ENCODE measurements at regions not wholly inside any gene's neighbourhood (a gene's known extent, or its start where the extent isn't known, plus 50 kb on each side); places are given as distances from the start of the nearest gene placed in this dataset.
"Not testable (repeated sequence)": the region's sequence is repeated elsewhere in the genome, so short reads cannot be mapped to it uniquely, and the experiment has no call there.

DNA sequence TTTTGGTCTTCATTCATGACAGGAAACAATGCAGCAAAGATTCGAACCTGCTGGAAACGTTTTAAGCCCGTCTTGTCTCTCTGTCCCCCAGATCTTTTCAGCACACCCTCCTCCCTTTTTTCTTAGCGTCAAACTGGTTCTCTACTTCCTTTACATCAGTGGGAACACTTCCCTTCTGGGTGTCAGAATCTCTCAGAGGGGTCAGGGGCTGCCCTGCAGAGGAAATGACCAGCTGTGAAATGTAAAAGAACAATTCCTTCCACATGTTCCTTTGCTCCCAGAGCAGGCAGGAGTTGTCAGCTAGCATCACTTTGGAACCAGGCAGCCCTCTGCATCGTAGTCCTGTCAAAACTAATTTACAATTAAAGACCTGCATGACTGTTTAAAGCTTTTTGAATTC is 619.0 kb downstream of the TFAP2A start:
- no peak for DNase-seq

DNA sequence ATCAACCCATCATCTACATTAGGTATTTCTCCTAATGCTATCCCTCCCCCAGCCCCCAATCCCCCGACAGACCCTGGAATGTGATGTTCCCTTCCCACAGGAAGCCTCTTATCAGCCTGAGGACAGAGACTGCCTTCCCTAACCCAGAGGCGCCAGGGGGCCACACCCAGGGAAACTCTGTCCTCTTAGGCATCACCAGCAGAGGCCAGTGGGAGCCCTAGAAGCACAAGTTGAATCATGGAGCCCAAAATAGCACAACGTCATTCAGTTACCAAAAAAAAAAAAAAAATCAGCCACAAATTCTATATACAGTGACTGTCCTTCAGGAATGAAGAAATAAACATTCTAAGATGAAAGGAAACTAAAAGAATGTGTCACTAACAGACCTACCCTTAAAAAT is 625.7 kb downstream of the TFAP2A start:
- no peak for DNase-seq

DNA sequence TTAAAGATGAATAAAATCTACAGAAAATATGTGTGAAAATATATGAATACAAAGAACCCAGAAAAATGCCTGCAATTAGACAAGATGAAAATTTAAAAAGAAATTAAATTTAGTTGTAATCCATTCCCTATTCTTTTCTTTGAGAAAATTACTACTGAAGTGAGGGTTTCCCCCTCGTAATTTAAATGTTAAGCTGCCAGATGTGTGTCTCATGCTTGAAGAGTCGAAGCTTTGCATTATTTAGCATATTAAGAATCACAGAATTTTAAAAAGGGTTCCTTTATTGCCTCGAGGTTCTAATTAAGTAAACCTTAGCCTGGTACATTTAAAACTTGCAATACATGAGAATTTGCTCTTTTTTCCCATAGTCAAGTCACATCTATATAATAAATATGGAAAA is 630.1 kb downstream of the TFAP2A start:
- no peak for DNase-seq

GRCh38 chr6:9783567-9783966 is 631.3 kb downstream of the TFAP2A start:
- no peak for DNase-seq

DNA sequence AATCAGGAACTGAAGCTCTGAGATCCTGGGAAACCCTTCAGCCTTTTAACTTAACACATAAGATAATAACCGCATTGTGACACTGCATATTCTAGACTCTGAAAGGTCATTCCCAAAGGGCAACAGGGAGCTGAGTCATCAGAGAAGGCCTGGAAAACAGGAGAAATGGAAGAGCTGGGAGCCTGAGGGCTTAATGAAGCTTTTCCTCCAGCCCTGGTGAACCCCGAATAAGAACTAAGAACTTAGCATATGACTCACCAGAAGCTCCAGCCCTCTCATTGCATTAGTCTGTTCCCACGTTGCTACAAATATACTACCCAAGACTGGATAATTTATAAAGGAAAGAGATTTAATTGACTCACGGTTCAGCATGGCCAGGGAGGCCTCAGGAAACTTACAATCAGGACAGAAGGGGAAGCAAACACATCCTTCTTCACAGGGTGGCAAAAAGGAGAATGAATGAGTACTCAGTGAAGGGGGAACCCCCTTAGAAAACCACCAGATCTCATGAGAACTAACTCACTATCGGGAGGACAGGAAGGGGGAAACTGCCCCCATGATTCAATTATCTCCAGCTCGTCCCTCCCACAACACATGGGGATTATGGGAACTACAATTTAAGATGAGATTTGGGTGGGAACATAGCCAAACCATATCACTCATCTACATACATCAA is 648.5 kb downstream of the TFAP2A start:
- no peak for DNase-seq

DNA sequence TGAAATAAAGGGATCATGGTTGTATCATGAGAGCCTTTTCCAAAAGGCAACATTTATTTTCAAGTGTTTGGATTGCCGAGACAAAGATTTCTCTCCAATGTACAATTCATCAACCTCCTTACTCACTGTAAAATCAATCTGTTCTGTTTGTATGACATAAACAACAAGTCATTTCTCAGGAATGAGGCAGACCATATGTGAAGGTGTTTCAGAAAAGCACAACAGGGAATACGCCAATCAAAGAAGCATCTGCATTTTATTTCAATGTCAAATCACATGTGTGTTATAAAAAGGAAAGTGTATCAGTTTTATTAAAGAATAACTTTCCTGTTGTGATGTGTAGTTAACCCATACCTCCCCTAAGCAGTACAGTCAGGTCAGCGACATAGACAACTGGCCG is 653.7 kb downstream of the TFAP2A start:
- no peak for DNase-seq

DNA sequence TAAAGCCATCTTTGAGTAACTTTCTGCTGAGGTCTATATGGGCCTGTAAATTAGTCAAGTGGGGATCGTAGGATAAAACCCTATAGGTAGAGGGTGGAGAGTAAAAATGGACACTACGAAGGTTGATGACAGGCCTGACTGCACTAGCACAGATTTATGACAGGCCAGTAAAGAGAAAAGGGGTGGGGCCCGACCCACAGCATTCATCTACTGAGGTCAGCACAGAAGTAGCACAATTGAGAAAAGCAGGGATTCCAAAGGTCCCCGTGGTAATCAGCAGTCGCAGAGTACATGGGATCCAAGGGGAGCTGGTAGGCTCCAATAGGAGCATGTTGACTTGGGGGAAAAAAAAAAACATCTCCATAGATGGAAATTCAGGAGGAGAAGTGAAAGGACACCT is 660.4 kb downstream of the TFAP2A start:
- DNase-seq = no peak

- no peak for DNase-seq
Observed at GRCh38 chr6:9745966-9746365, 668.9 kb downstream of the TFAP2A start.

DNA sequence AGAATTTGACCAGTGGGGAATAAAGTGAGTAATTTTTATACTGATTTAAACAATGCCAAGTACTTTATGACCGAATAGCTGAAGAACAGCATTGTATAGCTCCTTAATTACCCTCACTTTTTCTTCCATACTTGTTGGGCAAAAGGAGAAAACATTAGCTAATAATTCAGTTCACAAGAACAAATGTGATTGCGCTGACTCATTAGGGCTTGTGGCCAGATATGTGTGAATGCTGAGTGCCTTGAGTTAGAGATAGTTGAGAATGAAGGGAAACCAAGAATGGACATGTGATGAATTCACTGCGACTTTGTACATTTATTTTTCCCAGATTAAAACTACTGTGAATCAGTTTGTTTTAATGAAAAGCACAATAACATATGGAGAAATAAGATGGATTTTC is 669.4 kb downstream of the TFAP2A start:
- no peak for DNase-seq

GRCh38 chr6:9744119-9744518 is 670.8 kb downstream of the TFAP2A start:
- DNase-seq = no peak

DNA sequence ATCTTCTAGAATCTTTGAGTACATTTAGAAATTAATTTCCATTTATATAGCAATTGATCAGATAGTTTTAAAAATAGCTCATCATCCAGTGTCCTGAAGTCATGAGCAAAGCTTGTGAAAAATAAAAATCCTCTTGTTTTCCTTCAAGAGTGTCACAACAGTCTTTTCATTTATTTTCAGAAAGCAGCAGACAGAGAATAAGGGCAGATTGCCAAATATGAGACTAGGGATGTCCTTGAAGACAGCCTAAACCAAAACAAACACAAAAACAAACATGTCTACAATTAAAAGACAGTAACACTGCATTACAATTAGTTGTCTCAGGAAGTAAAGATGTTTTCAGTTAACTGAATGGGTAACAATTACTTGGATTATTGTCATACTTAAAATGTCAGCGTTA is 682.8 kb downstream of the TFAP2A start:
- DNase-seq = no peak

- not testable (repeated sequence) for DNase-seq
Observed at GRCh38 chr6:9725776-9726175, 689.1 kb downstream of the TFAP2A start.

GRCh38 chr6:9717568-9717967 is 697.3 kb downstream of the TFAP2A start:
- no peak for DNase-seq

GRCh38 chr6:9711365-9711764 is 703.5 kb downstream of the TFAP2A start:
- DNase-seq = no peak

DNA sequence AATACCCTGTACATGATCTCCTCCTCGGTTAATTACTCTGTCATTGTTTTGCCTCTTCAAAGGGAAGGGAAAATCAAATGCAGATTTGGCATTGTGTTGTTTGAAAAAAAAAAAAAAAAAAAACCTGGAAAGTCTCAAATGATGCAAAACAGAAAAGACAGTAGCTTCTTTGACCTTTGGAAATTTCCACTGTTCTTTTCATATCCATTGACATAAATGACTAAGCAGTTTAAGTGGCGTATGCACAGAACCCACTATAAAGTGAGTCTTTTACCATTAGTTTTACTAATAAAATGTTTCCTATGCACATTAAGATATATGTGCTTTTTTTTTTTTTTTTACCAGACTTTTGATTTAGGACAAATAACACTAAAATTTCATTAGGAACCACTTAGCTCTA is 704.3 kb downstream of the TFAP2A start:
- no peak for DNase-seq

GRCh38 chr6:9708600-9708999 is 706.3 kb downstream of the TFAP2A start:
- no peak for DNase-seq

- no peak for DNase-seq
Observed at GRCh38 chr6:9704989-9705388, 709.9 kb downstream of the TFAP2A start.

- no peak for DNase-seq
Observed at GRCh38 chr6:9702914-9703313, 712.0 kb downstream of the TFAP2A start.

DNA sequence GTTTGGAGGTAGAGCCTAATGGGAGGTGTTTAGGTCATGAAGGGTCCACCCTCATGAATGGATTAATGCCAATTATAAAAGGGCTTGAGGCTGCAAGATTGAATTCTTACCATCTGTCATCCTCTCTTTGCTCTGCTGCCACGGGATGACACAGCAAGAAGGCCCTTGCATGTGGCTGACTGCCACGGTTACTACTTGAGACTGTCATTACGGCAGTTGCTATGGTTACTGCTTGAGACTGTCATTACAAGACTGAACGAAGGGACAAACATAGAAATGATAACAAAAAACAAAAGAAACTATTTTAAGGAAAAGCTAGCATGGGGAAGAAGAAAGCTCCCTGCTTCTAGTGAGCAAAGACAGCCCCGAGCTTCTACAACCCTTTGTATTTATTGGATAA is 715.0 kb downstream of the TFAP2A start:
- DNase-seq = no peak

DNA sequence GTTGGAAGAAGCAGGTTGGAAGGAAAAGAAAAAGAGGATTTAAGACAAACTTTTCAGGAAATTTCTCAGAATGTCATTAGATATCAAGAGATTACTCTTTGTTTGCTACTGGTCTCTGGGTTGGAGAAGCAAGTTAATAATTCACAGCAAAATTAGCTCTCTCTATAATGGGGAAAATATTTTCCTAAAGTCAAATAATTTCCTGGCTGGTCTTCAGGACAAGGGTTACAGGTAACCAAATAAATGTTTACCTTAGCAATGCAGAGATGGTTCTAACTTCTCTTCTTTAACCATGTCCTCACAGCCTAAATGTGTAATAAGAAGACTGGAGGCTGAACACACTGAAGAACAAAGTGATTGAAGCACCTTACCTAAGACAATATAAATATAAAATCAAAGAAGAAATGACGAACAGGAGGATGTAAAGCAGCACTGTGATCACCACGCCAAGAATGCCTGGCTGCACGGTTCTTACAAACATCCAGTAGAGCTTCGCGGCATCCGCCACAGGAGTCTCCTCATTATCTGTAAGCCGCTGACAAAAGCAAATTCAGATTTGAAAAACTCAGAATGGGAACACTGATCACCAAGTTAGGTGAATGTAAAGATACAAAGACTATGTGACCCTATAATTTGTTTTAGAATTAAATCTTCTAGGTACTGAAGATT is 717.5 kb downstream of the TFAP2A start:
- no peak for DNase-seq

DNA sequence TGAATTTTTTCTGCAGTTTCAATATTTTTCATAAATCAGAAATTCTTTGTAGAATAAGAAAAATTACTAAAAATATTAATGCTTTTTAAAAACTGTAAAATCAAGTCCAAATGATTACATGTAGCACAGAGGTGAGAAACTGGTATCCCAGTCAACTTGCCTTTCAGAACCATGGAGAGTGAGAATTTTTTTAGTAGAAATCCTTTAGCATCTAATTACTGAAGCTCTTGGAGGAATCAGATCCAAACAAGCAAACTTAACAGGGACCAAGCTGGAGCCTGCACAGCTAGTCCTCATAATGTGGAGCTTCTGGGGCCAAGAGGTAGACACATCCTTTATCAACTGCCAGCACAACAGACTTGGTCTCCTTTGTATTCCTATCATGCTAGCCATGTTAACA is 724.5 kb downstream of the TFAP2A start:
- DNase-seq = no peak

DNA sequence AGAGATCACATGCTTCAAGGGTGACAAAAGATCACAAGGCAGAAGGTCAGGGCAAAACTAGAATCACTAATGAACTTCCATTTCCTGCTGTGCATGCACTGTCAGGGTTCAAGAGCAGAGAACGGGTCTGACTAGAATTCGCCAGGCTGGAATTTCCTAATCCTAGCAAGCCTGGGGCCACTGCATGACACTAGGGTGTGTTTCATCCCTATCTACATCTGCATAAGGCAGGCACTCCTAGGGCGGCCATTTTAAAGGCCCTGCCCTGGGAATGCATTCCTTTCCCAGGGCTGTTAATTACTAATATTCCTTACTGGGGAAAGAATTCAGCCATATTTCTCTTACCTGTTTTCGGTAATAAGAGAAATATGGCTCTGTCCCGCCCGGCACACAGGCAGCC is 734.1 kb downstream of the TFAP2A start:
- not testable (repeated sequence) for DNase-seq

- DNase-seq = no peak
Observed at GRCh38 chr6:9675122-9675521, 739.8 kb downstream of the TFAP2A start.

DNA sequence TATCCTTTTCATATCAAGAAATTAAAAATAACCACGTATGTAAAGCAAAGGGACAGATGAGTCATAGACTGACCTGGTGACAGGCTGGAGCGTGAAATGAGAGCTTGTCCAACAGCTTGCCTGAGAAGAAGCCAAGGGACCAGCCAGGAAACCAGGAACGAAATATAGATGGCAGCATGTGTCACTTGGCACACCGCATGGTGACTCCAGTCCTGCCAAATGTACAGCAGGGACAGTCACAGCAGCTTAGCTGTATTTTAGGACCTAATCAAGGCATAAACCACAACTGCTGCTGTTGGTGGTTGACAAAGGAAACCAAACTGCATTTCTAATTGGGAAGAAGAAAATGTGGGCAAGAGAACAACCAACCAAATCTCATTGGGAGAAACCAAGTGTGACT is 755.0 kb downstream of the TFAP2A start:
- no peak for DNase-seq

DNA sequence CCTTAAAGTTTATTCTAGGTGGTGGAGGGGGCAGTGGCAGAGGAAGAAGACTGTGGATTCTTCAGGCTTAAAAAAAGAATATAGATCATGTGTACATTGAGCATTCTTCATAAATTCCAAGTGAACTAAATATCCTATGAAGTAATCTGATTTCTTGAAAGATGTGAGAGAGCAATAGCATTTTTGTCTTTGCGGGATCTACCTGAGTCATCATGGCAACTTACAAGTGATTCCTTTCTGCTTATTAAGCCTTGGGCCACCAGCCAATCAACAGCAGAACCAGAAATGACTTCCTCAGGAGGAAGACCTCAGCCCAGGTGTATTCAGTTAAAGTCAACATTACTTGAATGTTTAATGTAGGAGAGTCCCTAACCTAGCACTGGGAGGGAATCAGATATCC is 756.9 kb downstream of the TFAP2A start:
- no peak for DNase-seq

All from NCI-H774 (cell line).